HG02970 (cell line): ENCODE measurements at regions not wholly inside any gene's neighbourhood (a gene's known extent, or its start where the extent isn't known, plus 50 kb on each side); places are given as distances from the start of the nearest gene placed in this dataset.

Experiments used
- ATAC-seq: cut with Tn5 transposase; IDR thresholded peaks from one replicate; pipeline ENCODE4 v1.9.1; 2021; ENCODE audit warnings: mild to moderate bottlenecking, moderate library complexity, moderate number of reproducible peaks; ENCODE audit not compliant: unreplicated experiment, low FRiP score

GRCh38 chr4:141571793-141572192 is 64.6 kb upstream of the IL15 start:
- no peak for ATAC-seq

GRCh38 chr4:141573678-141574077 is 62.7 kb upstream of the IL15 start:
- ATAC-seq: no peak

- ATAC-seq: no peak
These were observed 60.5 kb upstream of the IL15 start for GRCh38 chr4:141575884-141576283.

GRCh38 chr4:141576585-141577110 is 59.7 kb upstream of the IL15 start:
- ATAC-seq: no peak

- no peak for ATAC-seq
These were observed 57.9 kb upstream of the IL15 start for GRCh38 chr4:141578451-141578850.

GRCh38 chr4:141580523-141580922 is 55.9 kb upstream of the IL15 start:
- ATAC-seq: no peak
